HEK293T (cell line): ENCODE measurements at regions not wholly inside any gene's neighbourhood (a gene's known extent, or its start where the extent isn't known, plus 50 kb on each side); places are given as distances from the start of the nearest gene placed in this dataset.

Experiments used
- FOXK2 ChIP-seq: fragments of 450-650 bp; IDR thresholded peaks from 2 replicates; pipeline ENCODE4 v1.6.1; 2016; ENCODE audit warnings: mild to moderate bottlenecking
- LEF1 ChIP-seq: fragments of 450-650 bp; IDR thresholded peaks from 2 replicates; pipeline ENCODE4 v1.6.1; 2017; ENCODE audit warnings: mild to moderate bottlenecking, borderline replicate concordance
- SUZ12 ChIP-seq: fragments of 450-650 bp; IDR thresholded peaks from 2 replicates; pipeline ENCODE4 v1.6.1; 2016; ENCODE audit warnings: mild to moderate bottlenecking
- TARDBP ChIP-seq: fragments of 450-650 bp; IDR thresholded peaks from 2 replicates; pipeline ENCODE4 v1.6.1; 2016

DNA sequence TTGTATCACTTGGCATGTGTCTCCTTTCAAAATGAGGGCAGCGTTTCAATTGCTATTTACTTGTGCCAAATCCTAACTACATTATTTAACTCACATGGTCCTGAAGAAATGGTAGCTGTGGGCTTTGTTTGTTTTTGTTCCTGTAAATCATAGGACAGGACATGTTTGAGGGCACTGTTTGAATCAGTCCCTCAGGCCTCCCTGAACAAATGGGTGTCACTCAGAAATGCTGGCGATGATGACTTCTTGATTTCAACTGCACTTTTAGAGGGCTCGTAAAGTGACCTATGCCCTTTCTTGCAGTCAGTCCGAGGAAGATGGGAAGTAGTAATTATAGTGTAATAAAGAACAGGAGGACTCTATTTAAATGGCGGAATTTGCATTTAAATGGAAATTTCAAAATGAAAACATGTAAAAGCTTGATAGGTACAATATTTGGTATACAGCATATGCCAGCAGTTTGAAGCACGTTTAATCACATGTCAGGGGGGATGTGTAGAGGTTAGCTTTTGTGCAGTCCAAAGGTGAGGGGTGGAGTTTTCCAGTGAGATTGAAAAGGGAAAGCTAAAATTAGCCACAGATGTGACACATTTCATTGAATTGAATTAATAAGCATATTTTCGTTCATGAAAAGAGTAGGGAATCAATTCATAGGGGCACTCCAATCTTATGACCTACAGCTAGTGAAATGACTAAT, 1958.7 kb upstream of the IGFBP7 start:
- TF ChIP-seq TARDBP = no peak
- no peak for TF ChIP-seq FOXK2
- TF ChIP-seq LEF1 = no peak
- no peak for TF ChIP-seq SUZ12
